Endothelial cell of umbilical vein (primary cell): ENCODE measurements at regions not wholly inside any gene's neighbourhood (a gene's known extent, or its start where the extent isn't known, plus 50 kb on each side); places are given as distances from the start of the nearest gene placed in this dataset.

Experiments used
- EZH2 ChIP-seq: IDR thresholded peaks from 2 replicates; pipeline ENCODE4 v1.6.1; 2012; ENCODE audit warnings: borderline replicate concordance, low read depth, mild to moderate bottlenecking, moderate library complexity, low read length, inconsistent platforms; ENCODE audit not compliant: severe bottlenecking
- FOS ChIP-seq: IDR thresholded peaks from 2 replicates; pipeline ENCODE4 v1.6.1; 2011; ENCODE audit warnings: mild to moderate bottlenecking, low read length, moderate library complexity, borderline replicate concordance; ENCODE audit not compliant: insufficient read depth
- JUN ChIP-seq: IDR thresholded peaks from 2 replicates; pipeline ENCODE4 v1.6.1; 2011; ENCODE audit warnings: borderline replicate concordance, low read depth; ENCODE audit not compliant: insufficient read length, insufficient read depth
- POLR2AphosphoS5 ChIP-seq: IDR thresholded peaks from 2 replicates; pipeline ENCODE4 v1.6.1; 2012; ENCODE audit warnings: low read depth, mild to moderate bottlenecking, control low read depth, low read length, moderate library complexity; ENCODE audit not compliant: insufficient read depth
- TF ChIP-seq, protein P1 (sequence below): IDR thresholded peaks from 2 replicates; pipeline ENCODE4 v1.6.1; 2011; ENCODE audit not compliant: insufficient read depth, insufficient read length
- TF ChIP-seq, protein P2 (sequence below), 2 donors: IDR thresholded peaks; 1 replicate in 1 of 2; 2 replicates in 1 of 2; pipeline ENCODE4 v1.5.1; 2011; ENCODE audit warnings: low read length in 2 of 2, mild to moderate bottlenecking in 2 of 2, moderate library complexity in 2 of 2, control low read depth in 1 of 2, inconsistent platforms in 1 of 2, low read depth in 1 of 2; ENCODE audit not compliant: insufficient read depth in 1 of 2; ENCODE audit errors: extremely low read depth in 1 of 2

DNA sequence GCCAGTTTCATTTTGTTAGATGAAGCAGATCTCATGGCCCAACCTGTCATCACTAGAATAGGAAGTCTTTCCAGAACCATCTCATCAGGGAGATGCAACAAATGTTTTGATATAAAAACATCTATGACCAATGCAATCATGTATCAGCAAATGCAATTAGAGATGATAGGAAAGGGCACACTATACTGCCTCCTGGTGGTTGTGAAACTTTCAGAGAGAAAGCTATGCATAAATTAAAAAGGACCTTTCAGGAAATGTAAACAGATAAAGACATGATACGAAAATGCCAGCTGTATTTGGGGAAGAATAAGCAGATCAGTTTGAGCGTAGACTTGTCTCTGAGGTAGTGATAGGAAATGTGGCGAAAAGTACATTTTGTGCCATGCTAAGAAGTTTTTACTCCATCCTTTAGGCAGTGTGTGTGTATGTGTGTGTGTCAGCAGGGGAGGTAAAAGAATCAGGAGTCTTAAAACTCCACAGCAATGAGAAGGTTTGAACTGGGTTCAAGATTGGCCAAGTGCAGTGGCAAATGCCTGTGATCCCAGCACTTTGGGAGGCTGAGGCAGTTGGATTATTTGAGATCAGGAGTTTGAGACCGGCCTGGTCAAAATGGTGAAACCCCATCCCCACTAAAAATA lies 479.3 kb downstream of the CPS1 start:
- TF ChIP-seq, protein P1, sequence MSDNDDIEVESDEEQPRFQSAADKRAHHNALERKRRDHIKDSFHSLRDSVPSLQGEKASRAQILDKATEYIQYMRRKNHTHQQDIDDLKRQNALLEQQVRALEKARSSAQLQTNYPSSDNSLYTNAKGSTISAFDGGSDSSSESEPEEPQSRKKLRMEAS, result no peak
- no peak for TF ChIP-seq JUN
- TF ChIP-seq EZH2, result no peak
- TF ChIP-seq, protein P2, sequence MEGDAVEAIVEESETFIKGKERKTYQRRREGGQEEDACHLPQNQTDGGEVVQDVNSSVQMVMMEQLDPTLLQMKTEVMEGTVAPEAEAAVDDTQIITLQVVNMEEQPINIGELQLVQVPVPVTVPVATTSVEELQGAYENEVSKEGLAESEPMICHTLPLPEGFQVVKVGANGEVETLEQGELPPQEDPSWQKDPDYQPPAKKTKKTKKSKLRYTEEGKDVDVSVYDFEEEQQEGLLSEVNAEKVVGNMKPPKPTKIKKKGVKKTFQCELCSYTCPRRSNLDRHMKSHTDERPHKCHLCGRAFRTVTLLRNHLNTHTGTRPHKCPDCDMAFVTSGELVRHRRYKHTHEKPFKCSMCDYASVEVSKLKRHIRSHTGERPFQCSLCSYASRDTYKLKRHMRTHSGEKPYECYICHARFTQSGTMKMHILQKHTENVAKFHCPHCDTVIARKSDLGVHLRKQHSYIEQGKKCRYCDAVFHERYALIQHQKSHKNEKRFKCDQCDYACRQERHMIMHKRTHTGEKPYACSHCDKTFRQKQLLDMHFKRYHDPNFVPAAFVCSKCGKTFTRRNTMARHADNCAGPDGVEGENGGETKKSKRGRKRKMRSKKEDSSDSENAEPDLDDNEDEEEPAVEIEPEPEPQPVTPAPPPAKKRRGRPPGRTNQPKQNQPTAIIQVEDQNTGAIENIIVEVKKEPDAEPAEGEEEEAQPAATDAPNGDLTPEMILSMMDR (IDR thresholded peaks at IDR 0.05; ENCODE audit: extremely low read depth in 1 of 2, insufficient read depth in 1 of 2, low read depth in 1 of 2, low read length in 2 of 2), result peak; percentile 43 to 56
- no peak for TF ChIP-seq POLR2AphosphoS5
- TF ChIP-seq FOS, result no peak
